Mucosa of descending colon (tissue), 3 donors: ENCODE measurements at regions not wholly inside any gene's neighbourhood (a gene's known extent, or its start where the extent isn't known, plus 50 kb on each side); places are given as distances from the start of the nearest gene placed in this dataset.

Source experiments
- ATAC-seq: fragments of 200-7000 bp; cut with Tn5 transposase; one replicate; pipeline ENCODE4 v1.9.1; 2020; ENCODE audit warnings: mild to moderate bottlenecking, moderate library complexity
- DNase-seq, 3 donors: peaks; one replicate each; pipeline ENCODE4 v3.0.0-alpha.2; 2020
- H3K36me3 ChIP-seq: fragments of 200-600 bp; one replicate; pipeline ENCODE4 v1.8.0; 2021; ENCODE audit warnings: low read depth, mild to moderate bottlenecking
- H3K4me1 ChIP-seq: fragments of 200-600 bp; one replicate; pipeline ENCODE4 v1.8.0; 2021; ENCODE audit warnings: low read depth, mild to moderate bottlenecking
- H3K4me3 ChIP-seq: fragments of 200-600 bp; one replicate; pipeline ENCODE4 v1.8.0; 2021; ENCODE audit warnings: mild to moderate bottlenecking
- H3K9me3 ChIP-seq: fragments of 200-600 bp; one replicate; pipeline ENCODE4 v1.8.0; 2021; ENCODE audit warnings: mild to moderate bottlenecking
- intact Hi-C, 2 donors: fragments of 100-400 bp; cut with DNase I in 1 of 2; cut with micrococcal nuclease in 1 of 2; formaldehyde crosslinking; loops; one replicate each; pipeline versions ENCODE4 v1.11.0 to v1.11.1; 2022; cut with DNase I, micrococcal nuclease
- TF ChIP-seq, protein P1 (sequence below): fragments of 200-600 bp; IDR thresholded peaks from one replicate; pipeline ENCODE4 v1.8.0; 2022; ENCODE audit warnings: antibody characterized with exemption, mild to moderate bottlenecking
- donor health status: DM: no; HTN: no; CAD: no; lungs with moderate emphysema.
- donor health status: DM: no; HTN: no; CAD: no.
- donor health status: DM: no; HTN: yes; CAD: no.

- no peaks in the 10 kb centered on the region for H3K36me3 ChIP-seq
- DNase-seq = no peak
- TF ChIP-seq, protein P1, sequence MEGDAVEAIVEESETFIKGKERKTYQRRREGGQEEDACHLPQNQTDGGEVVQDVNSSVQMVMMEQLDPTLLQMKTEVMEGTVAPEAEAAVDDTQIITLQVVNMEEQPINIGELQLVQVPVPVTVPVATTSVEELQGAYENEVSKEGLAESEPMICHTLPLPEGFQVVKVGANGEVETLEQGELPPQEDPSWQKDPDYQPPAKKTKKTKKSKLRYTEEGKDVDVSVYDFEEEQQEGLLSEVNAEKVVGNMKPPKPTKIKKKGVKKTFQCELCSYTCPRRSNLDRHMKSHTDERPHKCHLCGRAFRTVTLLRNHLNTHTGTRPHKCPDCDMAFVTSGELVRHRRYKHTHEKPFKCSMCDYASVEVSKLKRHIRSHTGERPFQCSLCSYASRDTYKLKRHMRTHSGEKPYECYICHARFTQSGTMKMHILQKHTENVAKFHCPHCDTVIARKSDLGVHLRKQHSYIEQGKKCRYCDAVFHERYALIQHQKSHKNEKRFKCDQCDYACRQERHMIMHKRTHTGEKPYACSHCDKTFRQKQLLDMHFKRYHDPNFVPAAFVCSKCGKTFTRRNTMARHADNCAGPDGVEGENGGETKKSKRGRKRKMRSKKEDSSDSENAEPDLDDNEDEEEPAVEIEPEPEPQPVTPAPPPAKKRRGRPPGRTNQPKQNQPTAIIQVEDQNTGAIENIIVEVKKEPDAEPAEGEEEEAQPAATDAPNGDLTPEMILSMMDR = no peak
- intact Hi-C loops = no loop called here
- no peaks in the 10 kb centered on the region for H3K9me3 ChIP-seq
- H3K4me1 ChIP-seq = no peaks in the 10 kb centered on the region
- ATAC-seq = no peak
- no peak overlapping the region for H3K4me3 ChIP-seq
Measured at GRCh38 chr7:23968791-23969190, 258.8 kb downstream of the STK31 start.

DNA sequence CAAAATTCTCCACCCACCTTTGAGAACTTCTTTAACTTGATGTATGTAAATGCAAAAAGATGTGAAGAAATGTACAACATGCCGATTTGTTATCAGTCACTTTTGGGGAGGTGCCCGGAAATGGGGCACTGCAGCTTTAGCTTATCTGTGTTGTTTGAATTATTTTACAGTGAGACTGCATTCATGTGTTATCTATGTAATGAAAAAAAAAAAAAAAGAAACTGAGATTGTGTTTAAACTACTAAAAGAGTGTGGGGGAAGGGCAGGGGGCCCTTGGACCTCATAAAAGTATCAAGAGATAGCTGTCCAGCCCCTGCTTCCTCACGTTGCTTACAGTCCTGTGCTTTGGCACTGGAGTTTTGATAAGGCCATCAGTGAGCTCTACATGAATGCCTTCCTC lies 259.4 kb downstream of the STK31 start:
- no peaks in the 10 kb centered on the region for H3K36me3 ChIP-seq

DNA sequence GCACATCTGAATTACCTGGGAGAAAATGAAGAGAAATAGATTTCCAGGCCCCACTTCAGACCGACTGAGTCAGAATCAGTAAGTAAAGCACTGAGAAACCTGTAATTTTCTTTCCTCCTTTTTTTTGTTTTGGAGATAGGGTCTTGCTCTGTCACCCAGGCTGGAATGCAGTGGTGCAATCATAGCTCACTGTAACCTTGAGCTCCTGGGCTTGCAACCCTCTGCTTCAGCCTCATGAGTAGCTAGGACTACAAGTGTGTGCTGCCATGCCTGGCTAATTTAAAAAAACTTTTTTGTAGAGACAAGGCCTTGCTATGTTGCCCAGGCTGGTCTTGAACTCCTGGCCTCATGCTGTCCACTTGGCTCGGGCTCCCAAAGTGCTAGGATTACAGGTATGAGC lies 260.2 kb downstream of the STK31 start:
- intact Hi-C loops = no loop called here
- TF ChIP-seq, protein P1 = no peak
- Histone ChIP-seq H3K36me3 (no peaks in the 10 kb centered on the region), H3K4me3 (no peak overlapping the region), H3K9me3 (no peaks in the 10 kb centered on the region), H3K4me1 (no peaks in the 10 kb centered on the region)
- no peak for DNase-seq
- ATAC-seq = no peak

More for the DNA sequence above, 259.4 kb downstream of the STK31 start:
- TF ChIP-seq, protein P1 = no peak
- intact Hi-C loops = no loop called here
- DNase-seq (peak in 1 of 3 donors; percentile 45), ATAC-seq (peak; percentile 63)
- no peaks in the 10 kb centered on the region for H3K4me1 ChIP-seq
- H3K4me3 ChIP-seq = no peak overlapping the region
- H3K9me3 ChIP-seq = no peaks in the 10 kb centered on the region

- Histone ChIP-seq H3K36me3 (no peaks in the 10 kb centered on the region), H3K4me3 (no peak overlapping the region), H3K9me3 (no peaks in the 10 kb centered on the region), H3K4me1 (no peaks in the 10 kb centered on the region)
- intact Hi-C loops = no loop called here
- DNase-seq (no peak), ATAC-seq (no peak)
- TF ChIP-seq, protein P1 = no peak
Measured at GRCh38 chr7:23971031-23971430, 261.0 kb downstream of the STK31 start.

- Histone ChIP-seq H3K4me3 (no peak overlapping the region), H3K9me3 (no peaks in the 10 kb centered on the region), H3K36me3 (no peaks in the 10 kb centered on the region), H3K4me1 (no peaks in the 10 kb centered on the region)
- TF ChIP-seq, protein P1 = no peak
- intact Hi-C loops = no loop called here
- ATAC-seq (no peak), DNase-seq (no peak)
Measured at GRCh38 chr7:23972057-23972456, 262.0 kb downstream of the STK31 start.

DNA sequence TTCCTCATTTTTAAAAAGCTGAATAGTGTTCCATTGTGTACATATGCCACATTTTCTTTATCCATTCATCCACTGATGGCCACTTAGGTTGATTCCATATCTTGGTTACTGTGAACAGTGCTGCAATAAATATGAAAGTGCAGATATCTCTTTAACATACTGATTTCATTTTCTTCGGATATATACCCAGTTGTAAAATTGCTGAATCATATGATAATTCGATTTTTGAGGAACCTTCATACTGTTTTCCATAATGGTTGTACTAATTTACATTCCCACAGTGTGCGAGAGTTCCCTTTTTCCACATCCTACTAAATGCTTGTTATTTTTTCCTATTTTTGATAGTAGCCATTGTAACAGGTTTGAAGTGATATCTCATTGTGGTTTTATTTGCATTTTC lies 263.2 kb downstream of the STK31 start:
- Histone ChIP-seq H3K4me3 (no peak overlapping the region), H3K4me1 (no peaks in the 10 kb centered on the region), H3K9me3 (no peaks in the 10 kb centered on the region), H3K36me3 (no peaks in the 10 kb centered on the region)
- intact Hi-C loops = no loop called here
- TF ChIP-seq, protein P1 = no peak
- DNase-seq (no peak), ATAC-seq (no peak)
